Keratinocyte (primary cell): ENCODE measurements at regions not wholly inside any gene's neighbourhood (a gene's known extent, or its start where the extent isn't known, plus 50 kb on each side); places are given as distances from the start of the nearest gene placed in this dataset.

Experiments
- DNase-seq: peaks from one replicate; pipeline ENCODE4 v3.0.0-alpha.2; 2011; ENCODE audit warnings: low read depth, missing footprints, low spot score
- FAIRE-seq: peaks from 2 replicates; lab custom pipeline; 2011; peaks lifted over from hg19 to GRCh38; lab: Jason Lieb, UNC
- H2AFZ ChIP-seq: 2 replicates; pipeline ENCODE4 v1.6.0; 2012; ENCODE audit warnings: low read length, control low read depth, inconsistent platforms; ENCODE audit not compliant: control insufficient read depth
- H3K27ac ChIP-seq: 2 replicates; pipeline ENCODE4 v1.5.1; 2011; ENCODE audit warnings: low read length; ENCODE audit not compliant: control insufficient read depth, insufficient read depth
- H3K27me3 ChIP-seq: 3 replicates; pipeline ENCODE4 v1.6.0; 2011; ENCODE audit warnings: low read length; ENCODE audit not compliant: control insufficient read depth, insufficient read depth; ENCODE audit errors: extremely low read depth
- H3K36me3 ChIP-seq, 2 experiments: 2 replicates in 1 of 2; 3 replicates in 1 of 2; pipeline ENCODE4 v1.5.1; 2011; ENCODE audit warnings: low read length in 2 of 2, mild to moderate bottlenecking in 1 of 2; ENCODE audit not compliant: control insufficient read depth in 2 of 2, insufficient read depth in 2 of 2; ENCODE audit errors: extremely low read depth in 1 of 2
- H3K4me1 ChIP-seq: 3 replicates; pipeline ENCODE4 v1.5.1; 2011; ENCODE audit warnings: low read length; ENCODE audit not compliant: control insufficient read depth, insufficient read depth; ENCODE audit errors: extremely low read depth
- H3K4me2 ChIP-seq: 3 replicates; pipeline ENCODE4 v1.6.0; 2011; ENCODE audit warnings: low read depth, low read length; ENCODE audit not compliant: control insufficient read depth, insufficient read depth; ENCODE audit errors: extremely low read depth
- H3K4me3 ChIP-seq, 3 experiments: fragments of 200-600 bp in 1 of 3; sonication (generic) in 1 of 3; 2 replicates in 2 of 3; 3 replicates in 1 of 3; pipeline ENCODE4 v1.5.1; 2011 to 2016; ENCODE audit warnings: low read length in 3 of 3, mild to moderate bottlenecking in 3 of 3, control low read depth in 2 of 3, inconsistent platforms in 1 of 3, low read depth in 1 of 3, mixed read lengths in 1 of 3, mixed run types in 1 of 3, moderate library complexity in 1 of 3; ENCODE audit not compliant: control insufficient read depth in 2 of 3, insufficient read depth in 2 of 3; ENCODE audit errors: extremely low read depth in 1 of 3
- H3K79me2 ChIP-seq: 2 replicates; pipeline ENCODE4 v1.6.0; 2012; ENCODE audit warnings: low read length; ENCODE audit not compliant: control insufficient read depth, insufficient read depth
- H3K9ac ChIP-seq: 3 replicates; pipeline ENCODE4 v1.6.0; 2011; ENCODE audit warnings: low read length; ENCODE audit not compliant: control insufficient read depth, insufficient read depth; ENCODE audit errors: extremely low read depth
- H3K9me1 ChIP-seq: 3 replicates; pipeline ENCODE4 v1.6.0; 2011; ENCODE audit warnings: low read length; ENCODE audit not compliant: control insufficient read depth, insufficient read depth; ENCODE audit errors: extremely low read depth
- H3K9me3 ChIP-seq: 2 replicates; pipeline ENCODE4 v1.5.1; 2012; ENCODE audit warnings: low read depth, low read length; ENCODE audit not compliant: control insufficient read depth
- H4K20me1 ChIP-seq: 3 replicates; pipeline ENCODE4 v1.6.0; 2011; ENCODE audit warnings: low read length; ENCODE audit not compliant: control insufficient read depth, insufficient read depth; ENCODE audit errors: extremely low read depth
- EZH2 ChIP-seq: IDR thresholded peaks from one replicate; pipeline ENCODE4 v1.6.1; 2012; ENCODE audit warnings: inconsistent platforms, mild to moderate bottlenecking, low read length, moderate library complexity
- dilution Hi-C: fragments of 300-500 bp; cut with MboI; formaldehyde crosslinking; loops from one replicate; pipeline ENCODE4 v1.7.0; 2020; ENCODE audit warnings: low sequenced_read_pairs; ENCODE audit not compliant: extremely low pct_ligation_motif_present
- TF ChIP-seq, protein P1 (sequence below), 3 experiments: IDR thresholded peaks in 1 of 3; conservative IDR thresholded peaks in 1 of 3; optimal IDR thresholded peaks in 1 of 3; 2 replicates in 2 of 3; 3 replicates in 1 of 3; pipeline versions ENCODE3 to v1.5.1; 2011; ENCODE audit warnings: low read length in 3 of 3, mild to moderate bottlenecking in 3 of 3, moderate library complexity in 2 of 3, control low read depth in 1 of 3, inconsistent platforms in 1 of 3; ENCODE audit not compliant: insufficient read depth in 2 of 3; ENCODE audit errors: extremely low read depth in 1 of 3

DNA sequence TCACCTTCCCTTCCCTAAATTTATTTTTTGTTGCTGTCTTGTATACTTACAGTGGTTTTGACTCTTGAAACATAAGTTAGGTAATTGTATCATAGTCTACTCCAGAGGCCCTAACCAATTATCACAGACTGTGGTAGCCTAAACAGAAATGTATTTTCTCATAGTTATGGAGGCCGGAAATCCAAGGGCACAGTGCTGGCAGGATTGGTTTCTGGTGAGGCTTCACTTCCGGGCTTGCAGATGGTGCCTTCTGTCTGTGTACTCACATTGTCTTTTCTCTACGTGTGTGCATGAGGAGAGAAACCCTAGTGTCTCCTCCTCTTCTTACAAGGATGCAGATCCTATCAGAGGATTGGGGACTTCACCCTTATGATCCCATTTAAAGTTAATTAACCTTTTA, 290.2 kb upstream of the KCNMB2 start:
- H3K27ac ChIP-seq, result no peak overlapping the region
- no peak overlapping the region for H3K9ac ChIP-seq
- no peak overlapping the region for H3K4me2 ChIP-seq
- H3K79me2 ChIP-seq, result no peaks in the 10 kb centered on the region
- H2AFZ ChIP-seq, result no peak overlapping the region
- no peak overlapping the region for H3K4me3 ChIP-seq
- DNase-seq (no peak), FAIRE-seq (no peak)
- H4K20me1 ChIP-seq, result no peaks in the 10 kb centered on the region
- no peaks in the 10 kb centered on the region for H3K27me3 ChIP-seq
- dilution Hi-C loops, result no loop called here
- no peaks in the 10 kb centered on the region for H3K4me1 ChIP-seq
- H3K9me3 ChIP-seq, result no peaks in the 10 kb centered on the region
- no peaks in the 10 kb centered on the region for H3K9me1 ChIP-seq
- TF ChIP-seq, protein P1, sequence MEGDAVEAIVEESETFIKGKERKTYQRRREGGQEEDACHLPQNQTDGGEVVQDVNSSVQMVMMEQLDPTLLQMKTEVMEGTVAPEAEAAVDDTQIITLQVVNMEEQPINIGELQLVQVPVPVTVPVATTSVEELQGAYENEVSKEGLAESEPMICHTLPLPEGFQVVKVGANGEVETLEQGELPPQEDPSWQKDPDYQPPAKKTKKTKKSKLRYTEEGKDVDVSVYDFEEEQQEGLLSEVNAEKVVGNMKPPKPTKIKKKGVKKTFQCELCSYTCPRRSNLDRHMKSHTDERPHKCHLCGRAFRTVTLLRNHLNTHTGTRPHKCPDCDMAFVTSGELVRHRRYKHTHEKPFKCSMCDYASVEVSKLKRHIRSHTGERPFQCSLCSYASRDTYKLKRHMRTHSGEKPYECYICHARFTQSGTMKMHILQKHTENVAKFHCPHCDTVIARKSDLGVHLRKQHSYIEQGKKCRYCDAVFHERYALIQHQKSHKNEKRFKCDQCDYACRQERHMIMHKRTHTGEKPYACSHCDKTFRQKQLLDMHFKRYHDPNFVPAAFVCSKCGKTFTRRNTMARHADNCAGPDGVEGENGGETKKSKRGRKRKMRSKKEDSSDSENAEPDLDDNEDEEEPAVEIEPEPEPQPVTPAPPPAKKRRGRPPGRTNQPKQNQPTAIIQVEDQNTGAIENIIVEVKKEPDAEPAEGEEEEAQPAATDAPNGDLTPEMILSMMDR (optimal IDR thresholded peaks at IDR 0.05 in 1 of 3, IDR thresholded peaks at IDR 0.05 in 1 of 3, conservative IDR thresholded peaks at IDR 0.05 in 1 of 3; ENCODE audit: extremely low read depth in 1 of 3, insufficient read depth in 2 of 3, low read length in 3 of 3), result no peak
- no peak for TF ChIP-seq EZH2
- H3K36me3 ChIP-seq, result no peaks in the 10 kb centered on the region

DNA sequence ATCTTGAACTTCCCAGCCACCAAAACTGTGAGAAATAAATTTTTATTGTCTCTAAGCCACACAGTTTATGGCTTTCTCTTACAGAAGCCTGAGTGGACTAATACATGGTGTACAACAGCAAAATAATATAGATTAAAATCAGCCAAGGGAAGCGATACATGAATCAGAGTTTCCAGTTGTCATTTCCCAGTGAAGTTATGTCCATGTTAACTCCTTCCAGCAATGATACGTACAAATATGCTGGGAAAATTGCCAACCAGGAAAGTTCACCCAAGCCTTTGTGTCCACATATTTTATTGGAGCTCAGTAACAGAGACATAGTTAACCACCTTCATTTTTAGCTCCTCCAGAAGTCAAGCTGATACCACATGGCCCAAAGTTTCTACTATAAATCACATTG, 280.9 kb upstream of the KCNMB2 start:
- DNase-seq (no peak), FAIRE-seq (no peak)
- Histone ChIP-seq H3K9me1 (no peaks in the 10 kb centered on the region), H3K9ac (no peak overlapping the region), H3K36me3 (no peaks in the 10 kb centered on the region), H3K4me3 (no peak overlapping the region), H3K4me2 (no peak overlapping the region), H3K9me3 (no peaks in the 10 kb centered on the region), H3K27me3 (no peaks in the 10 kb centered on the region), H3K4me1 (no peaks in the 10 kb centered on the region), H3K27ac (no peak overlapping the region), H2AFZ (no peak overlapping the region), H4K20me1 (no peaks in the 10 kb centered on the region), H3K79me2 (no peaks in the 10 kb centered on the region)
- TF ChIP-seq EZH2, result no peak
- TF ChIP-seq, protein P1 (optimal IDR thresholded peaks at IDR 0.05 in 1 of 3, IDR thresholded peaks at IDR 0.05 in 1 of 3, conservative IDR thresholded peaks at IDR 0.05 in 1 of 3; ENCODE audit: extremely low read depth in 1 of 3, insufficient read depth in 2 of 3, low read length in 3 of 3), result no peak
- dilution Hi-C loops, result no loop called here
